ENCODE measurements at regions not wholly inside any gene's neighbourhood (a gene's known extent, or its start where the extent isn't known, plus 50 kb on each side); places are given as distances from the start of the nearest gene placed in this dataset.

GRCh38 chr4:35867057-35867456 lies 377.3 kb downstream of the ARAP2 start:
- Mint-ChIP-seq H3K36me3 (ENCODE audit: insufficient read depth, unreplicated experiment) (no peaks in the 10 kb centered on the region), H3K4me1 (ENCODE audit: insufficient read depth, unreplicated experiment) (no peaks in the 10 kb centered on the region), H3K27me3 (ENCODE audit: insufficient read depth, unreplicated experiment) (no peaks in the 10 kb centered on the region), H3K9me3 (ENCODE audit: unreplicated experiment) (no peaks in the 10 kb centered on the region), H3K4me3 (ENCODE audit: unreplicated experiment) (no peak overlapping the region), H3K27ac (ENCODE audit: low read depth, unreplicated experiment) (no peak overlapping the region)
- ChIA-PET POLR2A (no interaction called here), CTCF (interaction anchor here (1.2 kb wide), 1 partner anchor 12 kb away, joined by 3 read pairs; no protein-coding TSS in a partner anchor)
- peak; percentile 9 for DNase-seq (ENCODE audit: unreplicated experiment)
- BruUV-seq (replicated peaks): no TSS peak
- no peak for TF ChIP-seq CTCF (IDR thresholded peaks at IDR 0.05; ENCODE audit: unreplicated experiment)
- intact Hi-C loops (cut with micrococcal nuclease): no loop called here

- H3K4me3 Mint-ChIP-seq (ENCODE audit: unreplicated experiment): no peak overlapping the region
- no peaks in the 10 kb centered on the region for H3K36me3 Mint-ChIP-seq (ENCODE audit: insufficient read depth, unreplicated experiment)
- DNase-seq (ENCODE audit: unreplicated experiment): no peak
- no peak for TF ChIP-seq CTCF (IDR thresholded peaks at IDR 0.05; ENCODE audit: unreplicated experiment)
- no peaks in the 10 kb centered on the region for H3K27me3 Mint-ChIP-seq (ENCODE audit: insufficient read depth, unreplicated experiment)
- no TSS peak for BruUV-seq (replicated peaks)
- ChIA-PET CTCF (interaction anchor here (0.6 kb wide), 1 partner anchor 531 kb away, joined by 4 read pairs; no protein-coding TSS in a partner anchor), POLR2A (interaction anchor here (0.6 to 0.7 kb wide), 2 partner anchors 30 to 322 kb away, joined by 3 read pairs; no protein-coding TSS in a partner anchor)
- intact Hi-C loops (cut with micrococcal nuclease): no loop called here
- H3K27ac Mint-ChIP-seq (ENCODE audit: low read depth, unreplicated experiment): no peak overlapping the region
- no peaks in the 10 kb centered on the region for H3K4me1 Mint-ChIP-seq (ENCODE audit: insufficient read depth, unreplicated experiment)
- H3K9me3 Mint-ChIP-seq (ENCODE audit: unreplicated experiment): peaks cover 8% of the 10 kb centered on the region
These were observed 372.0 kb downstream of the ARAP2 start for GRCh38 chr4:35872273-35872672.

- no peak overlapping the region for H3K4me3 Mint-ChIP-seq (ENCODE audit: unreplicated experiment)
- POLR2A ChIA-PET: interaction anchor here (0.6 kb wide), 2 partner anchors 58 to 749 kb away, joined by 3 read pairs; no protein-coding TSS in a partner anchor
- H3K4me1 Mint-ChIP-seq (ENCODE audit: insufficient read depth, unreplicated experiment): no peaks in the 10 kb centered on the region
- BruUV-seq (replicated peaks): no TSS peak
- no peak overlapping the region for H3K27ac Mint-ChIP-seq (ENCODE audit: low read depth, unreplicated experiment)
- no peak for DNase-seq (ENCODE audit: unreplicated experiment)
- H3K27me3 Mint-ChIP-seq (ENCODE audit: insufficient read depth, unreplicated experiment): no peaks in the 10 kb centered on the region
- no peak for TF ChIP-seq CTCF (IDR thresholded peaks at IDR 0.05; ENCODE audit: unreplicated experiment)
- H3K9me3 Mint-ChIP-seq (ENCODE audit: unreplicated experiment): peaks cover 22% of the 10 kb centered on the region
- intact Hi-C loops (cut with micrococcal nuclease): no loop called here
- CTCF ChIA-PET: interaction anchor here (1.0 to 1.1 kb wide), 2 partner anchors 11 to 13 kb away, joined by 3 read pairs; no protein-coding TSS in a partner anchor
- no peaks in the 10 kb centered on the region for H3K36me3 Mint-ChIP-seq (ENCODE audit: insufficient read depth, unreplicated experiment)
These were observed 364.8 kb downstream of the ARAP2 start for GRCh38 chr4:35879479-35879878.

GRCh38 chr4:35883108-35883507 lies 361.2 kb downstream of the ARAP2 start:
- intact Hi-C loops (cut with micrococcal nuclease): no loop called here

More at GRCh38 chr4:35883108-35883507, 361.2 kb downstream of the ARAP2 start:
- TF ChIP-seq CTCF (IDR thresholded peaks at IDR 0.05; ENCODE audit: unreplicated experiment): no peak
- Mint-ChIP-seq H3K36me3 (ENCODE audit: insufficient read depth, unreplicated experiment) (no peaks in the 10 kb centered on the region), H3K9me3 (ENCODE audit: unreplicated experiment) (peaks cover 33% of the 10 kb centered on the region), H3K4me1 (ENCODE audit: insufficient read depth, unreplicated experiment) (no peaks in the 10 kb centered on the region), H3K27ac (ENCODE audit: low read depth, unreplicated experiment) (no peak overlapping the region), H3K4me3 (ENCODE audit: unreplicated experiment) (no peak overlapping the region), H3K27me3 (ENCODE audit: insufficient read depth, unreplicated experiment) (no peaks in the 10 kb centered on the region)
- ChIA-PET CTCF (no interaction called here), POLR2A (no interaction called here)
- no TSS peak for BruUV-seq (replicated peaks)
- DNase-seq (ENCODE audit: unreplicated experiment): no peak

All from MCF 10A (cell line).